ENCODE measurements at regions not wholly inside any gene's neighbourhood (a gene's known extent, or its start where the extent isn't known, plus 50 kb on each side); places are given as distances from the start of the nearest gene placed in this dataset.

GRCh38 chr11:116527180-116527991, 245.4 kb downstream of the BUD13 start:
- no peak for DNase-seq

GRCh38 chr11:116525961-116526495, 246.8 kb downstream of the BUD13 start:
- DNase-seq: no peak

- no peak for DNase-seq
These were observed 253.3 kb downstream of the BUD13 start for GRCh38 chr11:116519499-116519898.

GRCh38 chr11:116518141-116518540, 254.6 kb downstream of the BUD13 start:
- no peak for DNase-seq

- DNase-seq: no peak
These were observed 255.2 kb downstream of the BUD13 start for GRCh38 chr11:116517584-116517983.

- no peak for DNase-seq
These were observed 255.7 kb downstream of the BUD13 start for GRCh38 chr11:116517077-116517476.

- no peak for DNase-seq
These were observed 257.1 kb downstream of the BUD13 start for GRCh38 chr11:116515664-116516184.

- DNase-seq: no peak
These were observed 258.9 kb downstream of the BUD13 start for GRCh38 chr11:116513894-116514293.

- no peak for DNase-seq
These were observed 259.4 kb downstream of the BUD13 start for GRCh38 chr11:116513278-116513823.

GRCh38 chr11:116512841-116513240, 259.9 kb downstream of the BUD13 start:
- no peak for DNase-seq

- no peak for DNase-seq
These were observed 261.1 kb downstream of the BUD13 start for GRCh38 chr11:116511684-116512083.

GRCh38 chr11:116510886-116511650, 261.7 kb downstream of the BUD13 start:
- DNase-seq: no peak

GRCh38 chr11:116510166-116510565, 262.6 kb downstream of the BUD13 start:
- DNase-seq: no peak

GRCh38 chr11:116509551-116509950, 263.2 kb downstream of the BUD13 start:
- no peak for DNase-seq

GRCh38 chr11:116507849-116508695, 264.7 kb downstream of the BUD13 start:
- no peak for DNase-seq

- DNase-seq: no peak
These were observed 265.8 kb downstream of the BUD13 start for GRCh38 chr11:116507016-116507415.

- no peak for DNase-seq
These were observed 266.4 kb downstream of the BUD13 start for GRCh38 chr11:116506263-116506825.

- no peak for DNase-seq
These were observed 267.2 kb downstream of the BUD13 start for GRCh38 chr11:116505298-116506262.

- no peak for DNase-seq
These were observed 268.1 kb downstream of the BUD13 start for GRCh38 chr11:116504541-116505297.

Measured in left hindlimb (tissue), 1 donor.